NCI-H1436 treated with DMSO at 0.1 percent for 48 hours (cell line): ENCODE measurements at regions not wholly inside any gene's neighbourhood (a gene's known extent, or its start where the extent isn't known, plus 50 kb on each side); places are given as distances from the start of the nearest gene placed in this dataset.

Experiments
- DNase-seq: peaks from one replicate; lab custom pipeline; 2025; lab: John Stamatoyannopoulos, UW

GRCh38 chr20:39214828-39215227, 252.7 kb downstream of the DHX35 start:
- no peak for DNase-seq

- DNase-seq, result no peak
Measured at GRCh38 chr20:39213476-39214145, 251.5 kb downstream of the DHX35 start.

- DNase-seq, result no peak
Measured at GRCh38 chr20:39211060-39211748, 249.1 kb downstream of the DHX35 start.

- DNase-seq, result no peak
Measured at GRCh38 chr20:39210341-39211036, 248.3 kb downstream of the DHX35 start.

- DNase-seq, result no peak
Measured at GRCh38 chr20:39206899-39207564, 244.9 kb downstream of the DHX35 start.

- no peak for DNase-seq
Measured at GRCh38 chr20:39195582-39196021, 233.5 kb downstream of the DHX35 start.

- DNase-seq, result no peak
Measured at GRCh38 chr20:39190666-39191570, 228.8 kb downstream of the DHX35 start.

GRCh38 chr20:39188266-39188765, 226.2 kb downstream of the DHX35 start:
- DNase-seq, result no peak

- no peak for DNase-seq
Measured at GRCh38 chr20:39181490-39181889, 219.3 kb downstream of the DHX35 start.

GRCh38 chr20:39176457-39176856, 214.3 kb downstream of the DHX35 start:
- no peak for DNase-seq

GRCh38 chr20:39170896-39171463, 208.8 kb downstream of the DHX35 start:
- no peak for DNase-seq

GRCh38 chr20:39165099-39165498, 203.0 kb downstream of the DHX35 start:
- no peak for DNase-seq

- no peak for DNase-seq
Measured at GRCh38 chr20:39164642-39165041, 202.5 kb downstream of the DHX35 start.

- DNase-seq, result no peak
Measured at GRCh38 chr20:39163993-39164392, 201.8 kb downstream of the DHX35 start.

GRCh38 chr20:39161900-39162299, 199.8 kb downstream of the DHX35 start:
- DNase-seq, result no peak

- no peak for DNase-seq
Measured at GRCh38 chr20:39155971-39156370, 193.8 kb downstream of the DHX35 start.

- DNase-seq, result no peak
Measured at GRCh38 chr20:39152742-39153141, 190.6 kb downstream of the DHX35 start.

- no peak for DNase-seq
Measured at GRCh38 chr20:39152126-39152525, 190.0 kb downstream of the DHX35 start.

- DNase-seq, result no peak
Measured at GRCh38 chr20:39150501-39150900, 188.4 kb downstream of the DHX35 start.

GRCh38 chr20:39146394-39146793, 184.2 kb downstream of the DHX35 start:
- no peak for DNase-seq

GRCh38 chr20:39145921-39146320, 183.8 kb downstream of the DHX35 start:
- no peak for DNase-seq
